Liver (tissue), 8 donors: ENCODE measurements at regions not wholly inside any gene's neighbourhood (a gene's known extent, or its start where the extent isn't known, plus 50 kb on each side); places are given as distances from the start of the nearest gene placed in this dataset.
A peak's percentile ranks its signal among the peaks of the same experiment; 100 is the strongest.

ENCODE experiments used
- DNase-seq: peaks from one replicate; pipeline ENCODE4 v3.0.0-alpha.2; 2017; ENCODE audit warnings: low spot score
- H3K27ac ChIP-seq, 2 donors: one replicate each; pipeline ENCODE4 v1.7.0; 2013; ENCODE audit warnings: inconsistent platforms in 2 of 2, low read length in 2 of 2, control low read depth in 1 of 2, low read depth in 1 of 2, mild to moderate bottlenecking in 1 of 2
- H3K27me3 ChIP-seq, 4 donors: one replicate each; pipeline versions ENCODE4 v1.6.1 to v1.7.0; 2013; ENCODE audit warnings: low read length in 3 of 4, inconsistent platforms in 1 of 4, mild to moderate bottlenecking in 1 of 4, moderate library complexity in 1 of 4; ENCODE audit not compliant: control insufficient read depth in 4 of 4, insufficient read depth in 4 of 4
- H3K36me3 ChIP-seq, 4 donors: one replicate each; pipeline versions ENCODE4 v1.6.1 to v1.7.0; 2013; ENCODE audit warnings: low read length in 3 of 4, mild to moderate bottlenecking in 3 of 4, low read depth in 1 of 4, moderate library complexity in 1 of 4; ENCODE audit not compliant: control insufficient read depth in 4 of 4, insufficient read depth in 3 of 4
- H3K4me1 ChIP-seq, 4 donors: one replicate each; pipeline versions ENCODE4 v1.6.1 to v1.7.0; 2013; ENCODE audit warnings: low read length in 3 of 4, mild to moderate bottlenecking in 3 of 4, moderate library complexity in 1 of 4; ENCODE audit not compliant: control insufficient read depth in 4 of 4, insufficient read depth in 4 of 4
- H3K4me3 ChIP-seq, 3 donors: one replicate each; pipeline versions ENCODE4 v1.6.1 to v1.7.0; 2013; ENCODE audit warnings: low read length in 3 of 3, control low read depth in 1 of 3, low read depth in 1 of 3, mild to moderate bottlenecking in 1 of 3
- H3K9ac ChIP-seq, 2 donors: one replicate each; pipeline ENCODE4 v1.7.0; 2013; ENCODE audit warnings: low read length in 2 of 2, mild to moderate bottlenecking in 2 of 2, moderate library complexity in 2 of 2, control low read depth in 1 of 2, low read depth in 1 of 2
- H3K9me3 ChIP-seq, 4 donors: one replicate each; pipeline versions ENCODE4 v1.6.1 to v1.7.0; 2013; ENCODE audit warnings: low read length in 3 of 4; ENCODE audit not compliant: control insufficient read depth in 4 of 4
- EGR1 ChIP-seq, 2 donors: IDR thresholded peaks; 2 replicates each; pipeline ENCODE4 v1.6.1; 2016 to 2018; ENCODE audit warnings: antibody characterized with exemption in 2 of 2, low read depth in 2 of 2
- FOXA1 ChIP-seq: IDR thresholded peaks from 2 replicates; pipeline ENCODE4 v1.6.1; 2016; ENCODE audit warnings: antibody characterized with exemption
- GABPA ChIP-seq, 2 donors: IDR thresholded peaks in 1 of 2; conservative IDR thresholded peaks in 1 of 2; 2 replicates each; pipeline ENCODE4 v1.6.1; 2016; ENCODE audit warnings: antibody characterized with exemption in 2 of 2, mild to moderate bottlenecking in 1 of 2, moderate library complexity in 1 of 2
- HNF4A ChIP-seq, 2 donors: conservative IDR thresholded peaks; 2 replicates each; pipeline ENCODE4 v1.6.1; 2016; ENCODE audit warnings: antibody characterized with exemption in 2 of 2, mild to moderate bottlenecking in 2 of 2
- HNF4G ChIP-seq: IDR thresholded peaks from 2 replicates; pipeline ENCODE4 v1.6.1; 2016; ENCODE audit warnings: antibody characterized with exemption
- MAX ChIP-seq: IDR thresholded peaks from 2 replicates; pipeline ENCODE4 v1.6.1; 2016; ENCODE audit warnings: antibody characterized with exemption
- NR2F2 ChIP-seq: IDR thresholded peaks from 2 replicates; pipeline ENCODE4 v1.6.1; 2016; ENCODE audit warnings: antibody characterized with exemption
- RAD21 ChIP-seq, 2 donors: IDR thresholded peaks; 2 replicates each; pipeline ENCODE4 v1.6.1; 2016; ENCODE audit warnings: antibody characterized with exemption in 2 of 2, mild to moderate bottlenecking in 2 of 2
- RXRA ChIP-seq, 2 donors: IDR thresholded peaks; 2 replicates each; pipeline ENCODE4 v1.6.1; 2017 to 2018; ENCODE audit warnings: antibody characterized with exemption in 2 of 2, mild to moderate bottlenecking in 1 of 2
- TAF1 ChIP-seq: conservative IDR thresholded peaks from 2 replicates; pipeline ENCODE4 v1.6.1; 2016; ENCODE audit warnings: antibody characterized with exemption, mild to moderate bottlenecking
- YY1 ChIP-seq: IDR thresholded peaks from 2 replicates; pipeline ENCODE4 v1.6.1; 2016; ENCODE audit warnings: antibody characterized with exemption, mild to moderate bottlenecking
- ZBTB33 ChIP-seq: IDR thresholded peaks from 2 replicates; pipeline ENCODE4 v1.6.1; 2016; ENCODE audit warnings: antibody characterized with exemption
- WGBS: extraction: QIAGEN DNeasy Blood & Tissue Kit; methylation state at CpG from one replicate; pipeline ENCODE4 v1.1.7; 2013; 5-methylcytosine and 5-hydroxymethylcytosine counted together
- TF ChIP-seq, protein P1 (sequence below): fragments of 150-350 bp; IDR thresholded peaks from 2 replicates; pipeline ENCODE4 v1.5.1; 2017; ENCODE audit warnings: improper control_type of control experiment, low read depth, low read length; ENCODE audit not compliant: missing input control
- TF ChIP-seq, protein P2 (sequence below): IDR thresholded peaks from 2 replicates; pipeline ENCODE4 v1.6.1; 2016; ENCODE audit warnings: antibody characterized with exemption, mild to moderate bottlenecking
- donor health status: healthy.
- donor health status: healthy.
- donor health status: healthy.
- donor health status: healthy.
- donor health status: healthy.

DNA sequence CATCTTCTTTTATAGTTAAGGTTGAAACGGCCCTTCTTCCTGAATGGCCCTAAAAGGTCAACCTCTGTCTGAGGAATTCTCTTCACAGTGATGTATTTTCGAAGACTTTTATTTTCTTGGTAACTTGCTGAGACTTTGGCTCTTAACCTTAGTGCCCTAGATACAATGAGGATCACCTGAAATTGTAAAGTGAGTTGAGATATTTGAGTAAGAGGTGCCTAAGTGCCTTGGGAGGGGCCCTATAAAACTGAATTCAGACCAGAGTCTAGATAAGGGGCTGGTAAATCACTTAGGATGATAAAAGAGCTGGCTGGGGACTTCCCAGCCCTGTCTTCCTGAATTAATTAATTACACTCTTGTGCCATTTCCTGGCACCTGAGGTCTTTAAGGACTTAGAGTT lies 505.6 kb upstream of the KIRREL3 start (continued):
- TF ChIP-seq HNF4A (conservative IDR thresholded peaks at IDR 0.05) (no peak), MAX (no peak), RXRA (IDR thresholded peaks at IDR 0.05) (no peak)
- TF ChIP-seq, protein P1, sequence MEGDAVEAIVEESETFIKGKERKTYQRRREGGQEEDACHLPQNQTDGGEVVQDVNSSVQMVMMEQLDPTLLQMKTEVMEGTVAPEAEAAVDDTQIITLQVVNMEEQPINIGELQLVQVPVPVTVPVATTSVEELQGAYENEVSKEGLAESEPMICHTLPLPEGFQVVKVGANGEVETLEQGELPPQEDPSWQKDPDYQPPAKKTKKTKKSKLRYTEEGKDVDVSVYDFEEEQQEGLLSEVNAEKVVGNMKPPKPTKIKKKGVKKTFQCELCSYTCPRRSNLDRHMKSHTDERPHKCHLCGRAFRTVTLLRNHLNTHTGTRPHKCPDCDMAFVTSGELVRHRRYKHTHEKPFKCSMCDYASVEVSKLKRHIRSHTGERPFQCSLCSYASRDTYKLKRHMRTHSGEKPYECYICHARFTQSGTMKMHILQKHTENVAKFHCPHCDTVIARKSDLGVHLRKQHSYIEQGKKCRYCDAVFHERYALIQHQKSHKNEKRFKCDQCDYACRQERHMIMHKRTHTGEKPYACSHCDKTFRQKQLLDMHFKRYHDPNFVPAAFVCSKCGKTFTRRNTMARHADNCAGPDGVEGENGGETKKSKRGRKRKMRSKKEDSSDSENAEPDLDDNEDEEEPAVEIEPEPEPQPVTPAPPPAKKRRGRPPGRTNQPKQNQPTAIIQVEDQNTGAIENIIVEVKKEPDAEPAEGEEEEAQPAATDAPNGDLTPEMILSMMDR = no peak

DNA sequence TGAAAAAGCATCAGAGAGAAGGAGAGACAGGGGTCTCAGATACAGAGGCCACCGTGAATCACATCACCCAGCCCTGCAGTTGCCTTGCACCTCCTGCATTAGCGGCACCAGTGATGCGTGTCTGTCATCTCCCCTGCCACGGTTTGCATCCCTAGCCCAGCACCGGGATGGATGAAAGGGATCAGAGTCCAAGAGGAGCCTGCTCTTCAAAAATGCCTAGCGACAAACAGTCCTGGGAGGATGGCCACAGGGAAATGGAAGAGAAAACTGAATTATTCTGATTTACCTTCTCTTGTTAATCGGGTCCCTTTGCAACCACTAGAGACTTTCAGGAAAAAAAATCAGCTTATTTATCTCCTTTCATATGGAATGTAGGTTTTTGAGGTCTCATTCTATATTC lies 495.6 kb upstream of the KIRREL3 start:
- H3K27me3 ChIP-seq = no peaks in the 10 kb centered on the region
- TF ChIP-seq TAF1 = no peak
- TF ChIP-seq, protein P1 = no peak
- no peak for TF ChIP-seq HNF4A (conservative IDR thresholded peaks at IDR 0.05)
- TF ChIP-seq MAX = no peak
- no peak for TF ChIP-seq NR2F2
- no peak for TF ChIP-seq YY1
- no peak for TF ChIP-seq RAD21 (IDR thresholded peaks at IDR 0.05)
- TF ChIP-seq RXRA (IDR thresholded peaks at IDR 0.05) = no peak
- peaks cover 2 to 8% (median 3%) of the 10 kb centered on the region in 4 donors for H3K9me3 ChIP-seq
- DNase-seq = no peak
- no peak overlapping the region for H3K27ac ChIP-seq
- no peaks in the 10 kb centered on the region for H3K4me1 ChIP-seq
- H3K36me3 ChIP-seq = no peaks in the 10 kb centered on the region
- H3K9ac ChIP-seq = no peak overlapping the region
- 63% methylated on average over 7 of the region's 7 CpGs for WGBS
- H3K4me3 ChIP-seq = no peak overlapping the region

- Histone ChIP-seq H3K27ac (no peak overlapping the region), H3K9ac (no peak overlapping the region), H3K4me1 (no peaks in the 10 kb centered on the region), H3K4me3 (no peak overlapping the region), H3K27me3 (no peaks in the 10 kb centered on the region), H3K36me3 (no peaks in the 10 kb centered on the region), H3K9me3 (peaks cover 2 to 14% (median 4%) of the 10 kb centered on the region in 4 donors)
- DNase-seq = no peak
- 50% methylated on average over 9 of the region's 9 CpGs for WGBS
- TF ChIP-seq, protein P1 = peak; percentile 25
- no peak for TF ChIP-seq FOXA1
- peak; percentile 18 to 46 for TF ChIP-seq RAD21 (IDR thresholded peaks at IDR 0.05)
- TF ChIP-seq, protein P2, sequence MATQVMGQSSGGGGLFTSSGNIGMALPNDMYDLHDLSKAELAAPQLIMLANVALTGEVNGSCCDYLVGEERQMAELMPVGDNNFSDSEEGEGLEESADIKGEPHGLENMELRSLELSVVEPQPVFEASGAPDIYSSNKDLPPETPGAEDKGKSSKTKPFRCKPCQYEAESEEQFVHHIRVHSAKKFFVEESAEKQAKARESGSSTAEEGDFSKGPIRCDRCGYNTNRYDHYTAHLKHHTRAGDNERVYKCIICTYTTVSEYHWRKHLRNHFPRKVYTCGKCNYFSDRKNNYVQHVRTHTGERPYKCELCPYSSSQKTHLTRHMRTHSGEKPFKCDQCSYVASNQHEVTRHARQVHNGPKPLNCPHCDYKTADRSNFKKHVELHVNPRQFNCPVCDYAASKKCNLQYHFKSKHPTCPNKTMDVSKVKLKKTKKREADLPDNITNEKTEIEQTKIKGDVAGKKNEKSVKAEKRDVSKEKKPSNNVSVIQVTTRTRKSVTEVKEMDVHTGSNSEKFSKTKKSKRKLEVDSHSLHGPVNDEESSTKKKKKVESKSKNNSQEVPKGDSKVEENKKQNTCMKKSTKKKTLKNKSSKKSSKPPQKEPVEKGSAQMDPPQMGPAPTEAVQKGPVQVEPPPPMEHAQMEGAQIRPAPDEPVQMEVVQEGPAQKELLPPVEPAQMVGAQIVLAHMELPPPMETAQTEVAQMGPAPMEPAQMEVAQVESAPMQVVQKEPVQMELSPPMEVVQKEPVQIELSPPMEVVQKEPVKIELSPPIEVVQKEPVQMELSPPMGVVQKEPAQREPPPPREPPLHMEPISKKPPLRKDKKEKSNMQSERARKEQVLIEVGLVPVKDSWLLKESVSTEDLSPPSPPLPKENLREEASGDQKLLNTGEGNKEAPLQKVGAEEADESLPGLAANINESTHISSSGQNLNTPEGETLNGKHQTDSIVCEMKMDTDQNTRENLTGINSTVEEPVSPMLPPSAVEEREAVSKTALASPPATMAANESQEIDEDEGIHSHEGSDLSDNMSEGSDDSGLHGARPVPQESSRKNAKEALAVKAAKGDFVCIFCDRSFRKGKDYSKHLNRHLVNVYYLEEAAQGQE = no peak
- TF ChIP-seq TAF1 = no peak
- no peak for TF ChIP-seq ZBTB33
- TF ChIP-seq HNF4A (conservative IDR thresholded peaks at IDR 0.05) = no peak
- TF ChIP-seq EGR1 (IDR thresholded peaks at IDR 0.05; ENCODE audit: low read depth in 2 of 2) = no peak
- no peak for TF ChIP-seq GABPA (IDR thresholded peaks at IDR 0.05 in 1 of 2, conservative IDR thresholded peaks at IDR 0.05 in 1 of 2)
- no peak for TF ChIP-seq HNF4G
Observed at GRCh38 chr11:127493330-127494022, 492.9 kb upstream of the KIRREL3 start.
